ENCODE measurements at regions not wholly inside any gene's neighbourhood (a gene's known extent, or its start where the extent isn't known, plus 50 kb on each side); places are given as distances from the start of the nearest gene placed in this dataset.

DNA sequence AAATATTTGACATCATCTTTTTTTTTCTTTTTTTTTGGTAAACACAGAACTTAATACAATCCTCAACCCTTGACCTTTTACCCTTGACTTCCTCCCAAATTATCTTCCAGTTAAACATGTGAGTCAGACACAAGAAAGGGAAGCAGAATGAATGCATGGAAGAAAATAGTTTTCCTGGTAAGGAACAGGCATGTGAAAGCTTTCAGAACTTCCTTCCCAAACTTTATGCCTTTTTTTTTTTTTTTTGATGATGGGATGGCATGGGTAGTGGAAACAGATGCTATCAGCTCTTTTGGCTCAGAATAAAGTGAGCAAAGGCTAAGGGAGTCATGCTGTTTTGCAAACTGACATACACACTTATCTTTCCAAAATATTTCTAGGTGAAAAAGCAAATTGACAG, 1079.1 kb downstream of the TTLL7 start:
- TF ChIP-seq, protein P1, sequence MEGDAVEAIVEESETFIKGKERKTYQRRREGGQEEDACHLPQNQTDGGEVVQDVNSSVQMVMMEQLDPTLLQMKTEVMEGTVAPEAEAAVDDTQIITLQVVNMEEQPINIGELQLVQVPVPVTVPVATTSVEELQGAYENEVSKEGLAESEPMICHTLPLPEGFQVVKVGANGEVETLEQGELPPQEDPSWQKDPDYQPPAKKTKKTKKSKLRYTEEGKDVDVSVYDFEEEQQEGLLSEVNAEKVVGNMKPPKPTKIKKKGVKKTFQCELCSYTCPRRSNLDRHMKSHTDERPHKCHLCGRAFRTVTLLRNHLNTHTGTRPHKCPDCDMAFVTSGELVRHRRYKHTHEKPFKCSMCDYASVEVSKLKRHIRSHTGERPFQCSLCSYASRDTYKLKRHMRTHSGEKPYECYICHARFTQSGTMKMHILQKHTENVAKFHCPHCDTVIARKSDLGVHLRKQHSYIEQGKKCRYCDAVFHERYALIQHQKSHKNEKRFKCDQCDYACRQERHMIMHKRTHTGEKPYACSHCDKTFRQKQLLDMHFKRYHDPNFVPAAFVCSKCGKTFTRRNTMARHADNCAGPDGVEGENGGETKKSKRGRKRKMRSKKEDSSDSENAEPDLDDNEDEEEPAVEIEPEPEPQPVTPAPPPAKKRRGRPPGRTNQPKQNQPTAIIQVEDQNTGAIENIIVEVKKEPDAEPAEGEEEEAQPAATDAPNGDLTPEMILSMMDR (IDR thresholded peaks at IDR 0.05; ENCODE audit: extremely low read depth, insufficient read depth, missing control alignments) = no peak
- no peak for DNase-seq (ENCODE audit: low spot score)
- in situ Hi-C loops (cut with MboI; ENCODE audit: low pct_unique_long_range_greater_than_20kb, low sequenced_read_pairs, unreplicated experiment) = no loop called here

DNA sequence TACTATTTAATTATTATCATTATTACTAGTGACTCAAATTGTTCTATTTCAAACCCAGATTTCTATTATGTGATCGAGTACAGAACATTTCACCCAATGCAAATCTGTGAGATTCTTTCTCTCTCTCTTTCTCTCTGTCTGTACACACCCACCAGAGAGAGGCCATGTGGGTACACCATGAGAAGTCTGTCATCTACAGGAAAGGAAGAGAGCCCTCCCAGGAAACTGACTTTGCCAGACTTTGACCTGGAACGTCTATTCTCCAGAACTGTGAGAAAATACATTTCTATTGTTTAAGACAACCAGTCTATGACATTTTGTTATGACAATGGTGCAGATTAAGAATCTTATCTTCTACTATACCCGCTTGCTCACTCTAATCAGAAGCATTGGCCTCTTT, 1091.6 kb downstream of the TTLL7 start:
- TF ChIP-seq, protein P1 (IDR thresholded peaks at IDR 0.05; ENCODE audit: extremely low read depth, insufficient read depth, missing control alignments) = no peak

DNA sequence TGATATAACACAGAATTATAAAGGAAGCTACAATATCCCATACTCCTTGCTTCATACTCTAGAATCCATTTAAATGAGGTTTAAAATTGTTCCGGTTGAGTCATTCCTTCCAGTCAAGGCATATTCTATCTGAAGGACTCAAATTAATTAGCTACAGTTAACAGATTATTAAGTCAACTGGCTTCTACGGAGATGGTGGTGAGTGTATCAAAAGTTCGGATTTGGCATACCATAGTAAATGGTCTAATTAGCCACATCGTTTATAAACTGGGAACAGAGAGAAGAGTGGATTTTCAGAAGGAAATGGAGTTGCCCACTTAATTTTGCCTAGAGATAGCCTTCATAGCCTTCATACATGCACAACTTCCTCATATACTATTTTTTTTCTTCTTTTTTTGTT, 1095.3 kb downstream of the TTLL7 start:
- in situ Hi-C loops (cut with MboI; ENCODE audit: low pct_unique_long_range_greater_than_20kb, low sequenced_read_pairs, unreplicated experiment) = no loop called here
- TF ChIP-seq, protein P1 (IDR thresholded peaks at IDR 0.05; ENCODE audit: extremely low read depth, insufficient read depth, missing control alignments) = no peak
- no peak for DNase-seq (ENCODE audit: low spot score)

More for the DNA sequence above, 1091.6 kb downstream of the TTLL7 start:
- in situ Hi-C loops (cut with MboI; ENCODE audit: low pct_unique_long_range_greater_than_20kb, low sequenced_read_pairs, unreplicated experiment) = no loop called here
- no peak for DNase-seq (ENCODE audit: low spot score)

DNA sequence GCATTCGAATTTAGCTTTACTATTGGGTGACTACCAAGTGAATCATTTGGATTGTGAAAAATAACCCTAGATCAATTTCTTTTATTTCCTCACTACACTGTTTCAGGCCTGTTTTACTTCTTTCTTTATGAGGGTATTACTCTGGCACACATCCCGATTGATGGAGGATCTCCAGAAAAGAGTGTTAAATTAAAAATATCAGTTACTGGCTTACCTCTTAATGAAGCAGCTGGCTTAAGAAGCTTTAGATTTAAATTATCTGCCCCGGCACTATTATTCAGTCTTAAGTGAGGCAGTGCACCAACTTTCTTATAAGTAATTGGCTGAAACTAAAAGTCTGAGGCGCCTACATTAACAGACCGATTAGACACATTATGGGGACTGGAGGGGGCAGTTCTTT, 1097.4 kb downstream of the TTLL7 start:
- in situ Hi-C loops (cut with MboI; ENCODE audit: low pct_unique_long_range_greater_than_20kb, low sequenced_read_pairs, unreplicated experiment) = no loop called here
- DNase-seq (ENCODE audit: low spot score) = no peak
- TF ChIP-seq, protein P1 (IDR thresholded peaks at IDR 0.05; ENCODE audit: extremely low read depth, insufficient read depth, missing control alignments) = no peak

DNA sequence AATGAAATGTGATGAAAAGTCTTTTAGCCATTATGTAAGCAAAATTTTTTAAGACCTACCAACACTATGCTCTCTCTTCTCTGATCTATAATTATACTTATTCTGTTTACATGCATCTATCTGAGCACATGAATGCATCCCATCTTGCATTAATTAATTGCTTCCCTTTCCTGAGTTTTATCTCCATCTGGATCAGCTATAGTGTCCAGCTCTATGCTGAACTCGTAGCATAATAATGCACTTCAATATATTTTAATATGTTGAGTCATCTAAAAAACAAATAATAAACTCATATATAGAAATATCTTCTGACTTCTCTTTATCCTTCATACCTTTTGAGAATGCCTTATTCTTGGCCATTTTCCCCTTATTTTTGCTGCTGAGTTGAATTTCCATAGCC, 1097.8 kb downstream of the TTLL7 start:
- TF ChIP-seq, protein P1 (IDR thresholded peaks at IDR 0.05; ENCODE audit: extremely low read depth, insufficient read depth, missing control alignments) = no peak
- in situ Hi-C loops (cut with MboI; ENCODE audit: low pct_unique_long_range_greater_than_20kb, low sequenced_read_pairs, unreplicated experiment) = no loop called here
- no peak for DNase-seq (ENCODE audit: low spot score)

DNA sequence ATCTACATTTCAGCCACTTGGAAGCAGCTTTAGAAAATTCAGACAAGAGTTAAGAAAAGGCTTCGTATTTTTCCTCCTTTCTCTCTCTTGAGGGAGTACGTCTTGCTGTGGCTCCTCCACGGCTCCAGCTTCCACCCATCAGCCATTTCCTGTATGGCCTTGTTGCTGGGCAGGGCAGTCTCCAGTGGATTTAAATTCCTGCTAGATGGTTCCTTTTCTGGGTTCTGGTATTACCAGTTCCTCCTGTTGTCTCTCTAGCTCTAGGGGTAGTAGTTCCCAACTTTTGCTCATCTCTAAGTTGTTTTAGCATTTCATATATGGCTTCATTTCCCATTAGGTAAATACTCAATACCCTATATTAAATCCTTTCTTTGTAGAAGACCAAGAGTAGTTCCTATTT, 1098.3 kb downstream of the ADGRL2 start:
- TF ChIP-seq, protein P1 (IDR thresholded peaks at IDR 0.05; ENCODE audit: extremely low read depth, insufficient read depth, missing control alignments) = no peak
- in situ Hi-C loops (cut with MboI; ENCODE audit: low pct_unique_long_range_greater_than_20kb, low sequenced_read_pairs, unreplicated experiment) = no loop called here
- no peak for DNase-seq (ENCODE audit: low spot score)

DNA sequence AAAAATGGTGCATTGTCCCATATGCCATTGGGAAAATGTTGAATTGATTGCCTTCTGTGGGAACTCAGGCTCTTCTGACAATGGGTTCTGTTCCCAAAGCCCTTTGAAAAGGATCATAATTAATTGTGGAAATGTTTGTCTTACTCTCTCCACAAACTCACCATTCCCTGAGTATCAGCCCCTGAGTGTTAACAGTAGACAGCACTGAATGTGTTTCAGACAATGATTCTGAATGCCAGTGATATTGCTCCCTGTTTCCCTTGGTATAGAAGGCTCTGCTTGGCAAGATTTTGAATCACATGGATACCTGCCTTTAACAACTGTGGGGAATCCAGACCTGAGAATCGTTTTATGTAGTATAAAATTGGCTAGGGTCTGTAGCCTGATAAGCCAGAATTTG, 1096.8 kb downstream of the ADGRL2 start:
- no peak for DNase-seq (ENCODE audit: low spot score)
- TF ChIP-seq, protein P1 (IDR thresholded peaks at IDR 0.05; ENCODE audit: extremely low read depth, insufficient read depth, missing control alignments) = no peak
- in situ Hi-C loops (cut with MboI; ENCODE audit: low pct_unique_long_range_greater_than_20kb, low sequenced_read_pairs, unreplicated experiment) = no loop called here

Measured in GM13977 (cell line).